DND-41 (cell line): ENCODE measurements at regions not wholly inside any gene's neighbourhood (a gene's known extent, or its start where the extent isn't known, plus 50 kb on each side); places are given as distances from the start of the nearest gene placed in this dataset.

Experiments used
- ATAC-seq: fragments of 200-7000 bp; cut with Tn5 transposase; 3 replicates; pipeline ENCODE4 v1.9.1; 2021; ENCODE audit warnings: low read depth; ENCODE audit not compliant: insufficient read depth
- DNase-seq: peaks from one replicate; pipeline ENCODE4 v3.0.0-alpha.2; 2020
- H2AFZ ChIP-seq: 2 replicates; pipeline ENCODE4 v1.6.0; 2012; ENCODE audit warnings: low read depth, low read length
- H3K27ac ChIP-seq: 2 replicates; pipeline ENCODE4 v1.5.1; 2012; ENCODE audit warnings: low read length, inconsistent platforms
- H3K27me3 ChIP-seq: fragments of 200-600 bp; sonication (generic); 2 replicates; pipeline ENCODE4 v1.6.0; 2012; ENCODE audit warnings: low read length, mild to moderate bottlenecking, inconsistent platforms; ENCODE audit not compliant: insufficient read depth, poor library complexity
- H3K36me3 ChIP-seq: 2 replicates; pipeline ENCODE4 v1.5.1; 2012; ENCODE audit warnings: low read length, inconsistent platforms; ENCODE audit not compliant: insufficient read depth
- H3K4me1 ChIP-seq: 2 replicates; pipeline ENCODE4 v1.5.1; 2012; ENCODE audit warnings: mild to moderate bottlenecking, low read length; ENCODE audit not compliant: insufficient read depth
- H3K4me2 ChIP-seq: 2 replicates; pipeline ENCODE4 v1.6.0; 2012; ENCODE audit warnings: mild to moderate bottlenecking, moderate library complexity, low read length, inconsistent platforms; ENCODE audit not compliant: insufficient read depth
- H3K4me3 ChIP-seq, 2 experiments: fragments of 200-600 bp in 1 of 2; shearing (Covaris generic) in 1 of 2; 2 replicates each; pipeline ENCODE4 v1.5.1; 2012 to 2016; ENCODE audit warnings: inconsistent platforms in 2 of 2, low read length in 2 of 2, mild to moderate bottlenecking in 2 of 2, low read depth in 1 of 2, moderate library complexity in 1 of 2
- H3K79me2 ChIP-seq: 2 replicates; pipeline ENCODE4 v1.6.0; 2012; ENCODE audit warnings: low read length, inconsistent platforms; ENCODE audit not compliant: insufficient read depth
- H3K9ac ChIP-seq: 2 replicates; pipeline ENCODE4 v1.6.0; 2012; ENCODE audit warnings: low read depth, mild to moderate bottlenecking, inconsistent platforms, low read length, moderate library complexity
- H3K9me3 ChIP-seq: 2 replicates; pipeline ENCODE4 v1.5.1; 2012; ENCODE audit warnings: low read length, moderate library complexity, mild to moderate bottlenecking, inconsistent platforms; ENCODE audit not compliant: insufficient read depth, severe bottlenecking
- H4K20me1 ChIP-seq: 2 replicates; pipeline ENCODE4 v1.6.0; 2012; ENCODE audit warnings: low read length; ENCODE audit not compliant: insufficient read depth
- EZH2 ChIP-seq: IDR thresholded peaks from 3 replicates; pipeline ENCODE4 v1.6.1; 2012; ENCODE audit warnings: borderline replicate concordance, low read depth, mild to moderate bottlenecking, moderate library complexity, low read length, inconsistent platforms; ENCODE audit not compliant: severe bottlenecking
- TF ChIP-seq, protein P1 (sequence below): IDR thresholded peaks from 2 replicates; pipeline ENCODE4 v1.5.1; 2012; ENCODE audit warnings: borderline replicate concordance, low read length, moderate library complexity, mild to moderate bottlenecking; ENCODE audit not compliant: poor library complexity, severe bottlenecking; ENCODE audit errors: extremely low read depth

- H3K9me3 ChIP-seq: no peaks in the 10 kb centered on the region
- no peak overlapping the region for H2AFZ ChIP-seq
- no peak overlapping the region for H3K27ac ChIP-seq
- H3K9ac ChIP-seq: no peak overlapping the region
- H3K4me3 ChIP-seq: no peak overlapping the region
- no peak for TF ChIP-seq EZH2
- TF ChIP-seq, protein P1, sequence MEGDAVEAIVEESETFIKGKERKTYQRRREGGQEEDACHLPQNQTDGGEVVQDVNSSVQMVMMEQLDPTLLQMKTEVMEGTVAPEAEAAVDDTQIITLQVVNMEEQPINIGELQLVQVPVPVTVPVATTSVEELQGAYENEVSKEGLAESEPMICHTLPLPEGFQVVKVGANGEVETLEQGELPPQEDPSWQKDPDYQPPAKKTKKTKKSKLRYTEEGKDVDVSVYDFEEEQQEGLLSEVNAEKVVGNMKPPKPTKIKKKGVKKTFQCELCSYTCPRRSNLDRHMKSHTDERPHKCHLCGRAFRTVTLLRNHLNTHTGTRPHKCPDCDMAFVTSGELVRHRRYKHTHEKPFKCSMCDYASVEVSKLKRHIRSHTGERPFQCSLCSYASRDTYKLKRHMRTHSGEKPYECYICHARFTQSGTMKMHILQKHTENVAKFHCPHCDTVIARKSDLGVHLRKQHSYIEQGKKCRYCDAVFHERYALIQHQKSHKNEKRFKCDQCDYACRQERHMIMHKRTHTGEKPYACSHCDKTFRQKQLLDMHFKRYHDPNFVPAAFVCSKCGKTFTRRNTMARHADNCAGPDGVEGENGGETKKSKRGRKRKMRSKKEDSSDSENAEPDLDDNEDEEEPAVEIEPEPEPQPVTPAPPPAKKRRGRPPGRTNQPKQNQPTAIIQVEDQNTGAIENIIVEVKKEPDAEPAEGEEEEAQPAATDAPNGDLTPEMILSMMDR: no peak
- H3K79me2 ChIP-seq: no peaks in the 10 kb centered on the region
- DNase-seq (no peak), ATAC-seq (no peak)
- H3K4me1 ChIP-seq: no peaks in the 10 kb centered on the region
- H3K36me3 ChIP-seq: no peaks in the 10 kb centered on the region
- no peaks in the 10 kb centered on the region for H3K27me3 ChIP-seq
- no peaks in the 10 kb centered on the region for H4K20me1 ChIP-seq
- H3K4me2 ChIP-seq: no peak overlapping the region
Observed at GRCh38 chr4:119873794-119874325, 192.8 kb downstream of the MAD2L1 start.

GRCh38 chr4:119873132-119873531, 193.5 kb downstream of the MAD2L1 start:
- Histone ChIP-seq H3K27ac (no peak overlapping the region), H3K36me3 (no peaks in the 10 kb centered on the region), H2AFZ (no peak overlapping the region), H3K79me2 (no peaks in the 10 kb centered on the region), H3K4me2 (no peak overlapping the region), H3K4me3 (no peak overlapping the region), H4K20me1 (no peaks in the 10 kb centered on the region), H3K9ac (no peak overlapping the region), H3K9me3 (no peaks in the 10 kb centered on the region), H3K27me3 (no peaks in the 10 kb centered on the region), H3K4me1 (no peaks in the 10 kb centered on the region)
- DNase-seq (no peak), ATAC-seq (no peak)
- no peak for TF ChIP-seq EZH2
- TF ChIP-seq, protein P1: no peak

DNA sequence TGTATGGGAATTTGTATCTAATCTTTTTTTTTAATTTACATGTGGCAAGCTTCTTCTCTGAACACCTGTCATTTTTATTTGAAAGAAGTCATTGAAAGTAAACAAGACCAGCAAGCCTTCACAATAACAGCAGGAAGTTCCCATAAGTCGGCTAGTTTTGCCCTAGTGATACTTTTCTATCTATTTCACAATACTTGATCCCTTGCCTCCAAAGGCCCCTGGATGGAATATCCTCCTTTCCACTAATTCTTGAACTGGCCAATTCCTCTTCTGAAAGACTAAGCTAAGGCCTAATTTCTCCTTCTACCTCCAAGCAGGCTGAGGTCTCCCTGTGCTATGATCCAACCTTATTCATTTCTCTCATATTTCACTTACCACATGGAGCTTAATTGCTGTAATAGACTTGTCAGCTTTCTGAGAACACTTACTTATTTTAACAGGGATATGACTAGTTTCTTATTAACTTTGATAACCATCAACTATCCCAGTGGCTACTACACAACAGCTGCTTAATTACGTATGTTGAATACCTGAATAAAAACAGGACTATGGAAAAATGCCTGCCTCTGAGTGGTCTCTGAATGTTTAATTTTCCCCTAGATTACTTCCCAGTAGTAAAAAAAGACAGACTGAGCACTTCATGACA, 194.2 kb downstream of the MAD2L1 start:
- H2AFZ ChIP-seq: no peak overlapping the region
- no peaks in the 10 kb centered on the region for H3K36me3 ChIP-seq
- ATAC-seq (no peak), DNase-seq (no peak)
- H3K27ac ChIP-seq: no peak overlapping the region
- no peak overlapping the region for H3K9ac ChIP-seq
- H3K4me3 ChIP-seq: no peak overlapping the region
- H3K4me1 ChIP-seq: no peaks in the 10 kb centered on the region
- TF ChIP-seq, protein P1: no peak
- no peak for TF ChIP-seq EZH2
- no peaks in the 10 kb centered on the region for H3K79me2 ChIP-seq
- H4K20me1 ChIP-seq: no peaks in the 10 kb centered on the region
- no peaks in the 10 kb centered on the region for H3K27me3 ChIP-seq
- no peak overlapping the region for H3K4me2 ChIP-seq
- H3K9me3 ChIP-seq: no peaks in the 10 kb centered on the region

GRCh38 chr4:119870856-119871255, 195.8 kb downstream of the MAD2L1 start:
- TF ChIP-seq, protein P1: no peak
- TF ChIP-seq EZH2: no peak
- no peak for ATAC-seq

More at GRCh38 chr4:119870856-119871255, 195.8 kb downstream of the MAD2L1 start:
- no peak overlapping the region for H3K9ac ChIP-seq
- H3K4me2 ChIP-seq: no peak overlapping the region
- no peaks in the 10 kb centered on the region for H3K27me3 ChIP-seq
- H4K20me1 ChIP-seq: no peaks in the 10 kb centered on the region
- no peaks in the 10 kb centered on the region for H3K4me1 ChIP-seq
- H3K27ac ChIP-seq: no peak overlapping the region
- H3K36me3 ChIP-seq: no peaks in the 10 kb centered on the region
- no peak overlapping the region for H3K4me3 ChIP-seq
- H2AFZ ChIP-seq: no peak overlapping the region
- no peaks in the 10 kb centered on the region for H3K79me2 ChIP-seq
- no peaks in the 10 kb centered on the region for H3K9me3 ChIP-seq
- no peak for DNase-seq
